GM19395 (cell line): ENCODE measurements at regions not wholly inside any gene's neighbourhood (a gene's known extent, or its start where the extent isn't known, plus 50 kb on each side); places are given as distances from the start of the nearest gene placed in this dataset.

Experiments used
- ATAC-seq: cut with Tn5 transposase; IDR thresholded peaks from one replicate; pipeline ENCODE4 v1.9.1; 2021; ENCODE audit warnings: mild to moderate bottlenecking, moderate library complexity; ENCODE audit not compliant: unreplicated experiment

DNA sequence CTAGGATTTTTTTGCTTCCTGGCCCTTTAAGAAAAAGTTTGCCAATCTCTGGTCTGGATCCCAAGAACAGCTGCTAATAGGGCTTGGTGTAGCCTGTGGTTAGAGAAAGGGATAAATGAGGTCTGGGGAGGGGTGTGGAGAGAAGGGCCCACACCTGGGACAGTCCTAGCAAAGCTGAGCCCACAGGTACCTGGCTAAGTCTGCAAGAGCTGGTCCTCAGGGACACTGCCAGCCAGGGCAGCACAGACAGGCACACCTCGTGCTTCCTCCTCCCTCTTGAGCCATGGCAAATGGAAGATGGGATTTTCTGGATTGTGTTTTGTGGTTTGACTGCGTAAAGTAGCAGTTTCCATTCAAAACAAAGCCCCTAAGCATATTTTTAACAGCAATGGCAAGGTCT, 217.5 kb downstream of the SOX9 start:
- ATAC-seq = no peak

DNA sequence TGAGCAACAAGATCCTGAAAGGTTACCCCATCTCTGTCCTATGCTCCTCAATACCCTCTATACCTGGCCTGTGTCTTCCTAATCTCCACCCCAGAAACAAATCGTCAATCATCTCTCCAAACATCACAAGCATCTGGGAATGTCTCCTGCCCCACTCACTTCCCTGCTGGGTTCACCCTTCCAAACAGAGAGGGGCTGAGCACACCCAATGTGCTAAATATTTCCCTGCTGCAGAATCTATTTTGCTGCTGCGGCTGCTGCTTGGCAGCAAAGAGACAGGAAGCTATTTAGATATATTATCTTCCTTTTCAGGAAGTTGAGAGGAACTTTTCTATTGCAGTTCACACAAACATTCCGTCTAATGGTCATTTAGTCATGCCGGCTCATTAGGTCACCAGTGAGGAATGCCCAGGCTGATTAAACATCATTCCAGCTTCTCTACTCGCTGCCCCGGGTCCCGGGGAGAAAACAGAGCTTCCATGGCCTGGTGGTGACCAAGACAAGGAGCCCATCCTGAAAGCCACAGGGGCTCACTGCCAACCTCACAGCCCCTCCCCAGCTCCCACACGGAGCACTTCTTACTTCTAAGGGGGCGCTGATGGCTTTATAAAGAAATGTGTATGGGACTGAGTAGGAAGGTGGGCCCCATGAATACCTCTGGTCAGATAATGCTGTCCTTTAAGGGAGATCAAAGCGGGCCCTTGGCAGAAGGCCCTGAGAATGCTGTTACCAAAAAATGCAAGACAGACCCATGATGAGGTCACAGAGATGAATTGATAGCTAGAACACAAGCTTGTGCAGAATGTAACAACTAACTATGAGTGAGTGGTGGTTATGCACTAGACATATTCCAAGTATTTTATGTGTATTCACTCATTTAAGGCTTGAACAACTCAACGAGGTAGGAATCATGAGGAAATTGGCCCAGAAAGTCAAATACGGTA, 218.3 kb downstream of the SOX9 start:
- no peak for ATAC-seq

DNA sequence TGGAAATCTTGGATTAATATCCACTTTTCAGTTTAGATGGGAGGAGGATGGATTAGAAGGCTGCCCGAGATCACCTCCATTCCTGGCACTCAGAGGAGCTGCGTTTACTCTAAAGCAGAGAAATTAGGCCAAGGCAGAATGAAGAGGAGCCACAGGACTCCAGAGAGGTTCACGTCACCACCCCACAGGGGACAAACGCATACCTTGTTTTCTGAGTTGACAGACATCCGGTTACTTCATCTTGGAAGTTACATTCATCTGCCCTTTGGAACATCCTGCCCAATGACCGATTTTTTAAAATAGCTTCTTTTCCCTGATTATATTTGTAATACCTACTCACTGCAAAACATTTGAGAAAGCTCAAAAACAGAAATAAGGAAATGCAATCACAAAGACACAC, 220.0 kb downstream of the SOX9 start:
- no peak for ATAC-seq

DNA sequence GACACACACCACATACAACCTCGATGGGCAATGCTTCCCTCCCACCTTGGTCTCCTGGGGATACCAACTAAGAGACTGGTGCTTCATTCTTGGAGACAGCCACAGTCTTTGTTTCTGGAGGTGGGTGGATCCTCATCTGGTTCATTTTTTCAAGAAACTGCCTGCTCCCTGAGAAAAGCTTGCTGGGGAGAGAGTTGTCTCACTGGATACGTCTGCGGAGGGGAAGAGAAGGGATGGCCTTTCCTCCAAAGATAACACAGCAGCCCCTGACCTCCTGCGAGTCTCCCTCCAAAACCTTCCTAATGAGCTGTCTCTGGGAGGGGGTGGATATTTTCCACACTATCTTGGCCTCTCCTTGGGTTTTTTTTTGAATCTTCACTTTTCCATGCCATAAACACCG, 221.2 kb downstream of the SOX9 start:
- no peak for ATAC-seq

DNA sequence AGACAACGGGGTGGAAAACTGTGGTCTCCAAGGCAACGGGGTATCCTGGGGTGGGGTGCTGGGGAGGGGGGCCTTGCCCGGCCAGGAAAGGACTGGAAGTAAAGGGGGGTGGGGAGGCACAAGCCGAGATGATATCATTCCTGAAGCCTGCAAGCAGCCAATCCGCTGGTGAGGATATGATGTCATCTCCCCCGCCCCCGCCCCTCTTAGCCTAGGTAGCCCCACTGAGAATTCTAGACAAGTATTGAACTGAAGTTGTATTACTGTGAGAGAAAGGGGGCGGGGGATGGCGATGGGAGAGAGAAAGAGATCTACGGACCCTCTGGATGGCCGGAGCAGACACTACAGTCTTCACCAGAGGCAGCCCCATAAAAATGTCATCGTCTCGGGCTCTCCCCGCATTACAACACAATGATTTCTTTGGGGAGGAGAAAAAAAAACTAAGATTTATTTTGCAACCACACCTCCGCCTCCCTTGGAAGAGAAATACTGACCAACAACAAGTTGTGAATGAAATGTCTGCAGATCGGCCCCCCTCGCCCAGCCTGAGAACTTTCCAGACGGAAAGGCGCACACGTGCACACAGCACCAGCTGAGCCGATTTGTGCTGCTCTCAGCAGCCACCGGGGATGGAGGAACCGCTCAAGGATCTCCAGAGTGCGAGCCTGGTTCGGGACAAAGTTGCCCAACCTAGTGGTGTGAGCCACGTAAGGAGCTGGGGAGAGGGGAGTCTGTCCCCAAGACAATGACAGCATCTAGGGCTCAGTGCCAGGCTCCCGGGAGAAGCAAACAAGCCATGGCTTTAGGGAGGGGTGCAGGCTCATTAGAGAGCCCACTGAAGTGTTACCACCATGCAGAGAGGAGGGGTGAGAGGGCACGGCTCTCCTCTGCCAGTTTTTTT, 222.1 kb downstream of the SOX9 start:
- ATAC-seq = no peak

DNA sequence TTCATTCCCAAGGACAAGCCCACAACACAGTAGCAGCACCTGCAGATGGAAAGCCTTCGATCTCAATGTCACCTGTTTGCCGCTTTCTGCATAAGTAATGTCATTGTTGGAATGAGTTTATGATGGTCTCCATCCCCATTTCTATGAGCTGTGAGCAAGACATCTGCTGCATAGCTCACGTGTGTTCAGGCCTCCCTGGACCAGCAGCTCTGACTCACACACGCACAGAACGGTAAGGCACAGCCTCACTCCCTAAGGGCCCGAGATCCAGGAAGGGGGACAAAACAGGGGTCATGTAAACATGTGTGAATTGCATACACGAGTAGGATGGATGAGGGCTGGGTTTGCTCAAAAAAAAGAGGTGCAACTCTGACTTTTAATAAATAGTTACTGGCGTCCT, 223.1 kb downstream of the SOX9 start:
- no peak for ATAC-seq

DNA sequence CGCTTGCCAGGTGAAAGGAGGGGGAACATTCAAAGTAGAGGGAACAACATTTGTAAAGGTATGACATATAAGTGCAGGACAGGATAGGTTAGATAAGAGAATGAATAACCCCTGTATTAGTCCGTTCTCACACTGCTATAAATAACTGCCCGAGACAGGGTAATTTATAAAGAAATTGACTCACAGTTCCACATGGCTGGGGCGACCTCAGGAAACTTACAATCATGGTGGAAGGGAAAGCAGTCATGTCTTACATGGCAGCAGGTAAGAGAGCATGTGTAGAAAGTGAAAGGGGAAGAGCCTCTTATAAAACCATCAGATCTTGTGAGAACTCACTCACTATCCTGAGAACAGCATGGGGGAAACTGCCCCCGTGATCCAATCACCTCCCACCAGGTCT, 223.8 kb downstream of the SOX9 start:
- no peak for ATAC-seq

DNA sequence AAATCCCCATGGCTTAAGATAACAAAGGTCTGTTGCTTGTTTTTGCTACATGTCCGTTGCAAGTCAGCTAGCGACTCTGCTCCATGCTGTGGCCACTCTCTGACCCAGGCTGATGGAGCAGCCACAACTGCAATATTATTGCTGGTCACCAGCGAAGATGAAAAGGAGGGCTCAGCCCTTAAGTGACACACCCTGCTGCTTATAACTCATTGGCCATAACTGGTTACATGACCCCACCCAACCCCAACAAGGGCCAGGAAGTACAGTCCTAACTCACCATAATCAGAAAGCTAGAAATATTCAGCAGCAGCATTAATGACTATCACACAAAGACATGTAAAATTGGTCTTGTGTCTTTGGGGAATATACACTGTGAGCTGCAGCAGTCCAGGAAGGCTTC, 224.3 kb downstream of the SOX9 start:
- ATAC-seq = no peak

DNA sequence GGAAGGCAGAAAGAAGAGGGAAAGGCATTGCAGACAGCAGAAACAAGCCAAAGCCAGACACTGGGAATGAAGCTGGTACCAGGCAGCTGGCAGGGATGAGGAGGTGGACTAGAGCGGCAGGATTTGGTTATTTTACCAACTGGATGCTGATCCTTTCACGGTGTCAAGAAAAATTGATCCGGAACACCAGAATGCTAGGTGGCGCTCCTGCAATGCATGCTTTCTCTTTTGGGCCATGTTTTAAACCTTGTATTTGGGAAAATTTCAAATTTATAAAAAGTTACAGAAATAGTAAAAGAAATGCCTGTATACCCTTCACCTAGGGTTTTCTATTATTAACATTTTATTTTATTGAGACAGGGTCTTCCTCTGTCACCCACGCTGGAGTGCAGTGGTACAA, 224.7 kb downstream of the SOX9 start:
- no peak for ATAC-seq

DNA sequence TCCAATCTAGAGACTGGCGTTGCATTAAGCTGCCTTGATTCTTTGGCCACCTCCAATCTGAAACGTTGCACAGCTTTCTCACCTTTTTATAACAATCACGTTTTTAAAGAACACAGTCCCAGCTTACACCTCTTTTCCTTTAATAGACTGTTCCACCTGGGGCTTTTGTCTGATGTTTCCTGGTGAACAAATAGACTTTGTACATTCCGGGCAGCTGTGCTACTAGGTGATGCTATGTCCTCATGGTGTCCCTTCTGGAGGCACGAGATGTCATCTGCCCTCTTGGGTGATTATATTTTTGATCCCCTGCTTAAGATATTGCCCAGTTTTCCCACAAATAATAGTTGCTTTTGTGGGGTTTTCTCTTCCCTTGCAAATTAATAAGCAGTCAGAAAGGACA, 225.5 kb downstream of the SOX9 start:
- ATAC-seq = no peak

DNA sequence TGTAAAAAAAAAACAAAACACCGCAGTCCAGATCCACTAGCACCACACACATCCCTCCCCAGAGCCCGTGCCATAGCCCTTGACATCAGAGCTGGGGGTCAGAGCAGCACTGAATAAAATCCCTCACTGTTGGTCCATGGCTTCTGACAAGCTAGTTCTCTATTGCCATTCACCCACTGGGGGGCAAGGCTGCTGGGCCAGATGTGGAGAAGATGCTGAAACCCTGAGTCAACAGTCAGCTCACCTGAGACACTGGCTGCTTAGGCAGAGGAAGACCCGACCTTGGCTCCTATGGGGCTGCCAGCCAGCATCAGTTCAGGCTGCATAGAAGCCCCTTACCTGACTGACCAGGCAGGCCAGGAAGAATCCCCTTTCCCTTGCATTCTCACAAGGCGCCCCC, 228.2 kb downstream of the SOX9 start:
- ATAC-seq = no peak

DNA sequence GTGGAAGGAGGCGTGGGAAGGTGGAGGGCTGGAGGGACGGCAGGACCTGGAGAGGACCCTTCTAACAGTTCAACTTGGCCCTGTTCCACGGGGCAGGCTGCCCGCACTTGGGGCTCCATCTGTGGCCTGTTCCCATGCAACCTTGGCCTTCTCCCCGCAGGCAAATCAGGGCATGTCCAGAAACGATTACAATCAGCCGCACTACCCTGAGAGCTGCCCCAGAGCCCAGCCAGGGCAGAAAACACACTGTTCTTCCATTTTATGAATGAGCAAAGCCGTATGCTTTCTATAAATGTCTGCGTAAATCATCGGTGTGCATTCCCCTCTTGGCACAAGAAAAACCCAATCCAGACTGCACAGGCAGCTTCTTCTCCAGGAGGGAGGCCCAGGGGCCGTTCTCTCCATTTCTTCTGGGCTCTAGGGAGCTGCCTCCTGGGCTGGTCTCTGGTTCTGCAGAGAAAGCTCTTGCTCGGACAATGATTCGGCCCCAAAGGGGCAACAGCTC, 228.7 kb downstream of the SOX9 start:
- ATAC-seq = no peak

DNA sequence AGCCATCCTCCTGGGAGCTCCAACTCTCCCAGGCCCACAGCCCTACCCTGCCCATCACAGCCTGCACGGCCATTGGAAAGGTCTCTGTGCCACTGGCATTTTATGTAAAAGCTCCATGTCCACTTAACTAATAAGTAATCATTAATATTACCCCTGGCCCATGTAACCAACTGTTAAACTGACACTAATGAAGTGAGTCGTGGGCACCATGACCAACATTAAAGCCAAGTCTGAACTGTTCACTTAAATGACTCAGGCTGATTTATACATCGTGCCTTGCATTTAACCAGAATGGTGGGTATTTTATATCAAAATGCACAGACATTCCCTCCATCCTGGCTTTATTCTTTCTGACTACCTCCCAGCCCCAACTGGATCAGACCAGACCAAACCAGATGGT, 229.3 kb downstream of the SOX9 start:
- no peak for ATAC-seq

DNA sequence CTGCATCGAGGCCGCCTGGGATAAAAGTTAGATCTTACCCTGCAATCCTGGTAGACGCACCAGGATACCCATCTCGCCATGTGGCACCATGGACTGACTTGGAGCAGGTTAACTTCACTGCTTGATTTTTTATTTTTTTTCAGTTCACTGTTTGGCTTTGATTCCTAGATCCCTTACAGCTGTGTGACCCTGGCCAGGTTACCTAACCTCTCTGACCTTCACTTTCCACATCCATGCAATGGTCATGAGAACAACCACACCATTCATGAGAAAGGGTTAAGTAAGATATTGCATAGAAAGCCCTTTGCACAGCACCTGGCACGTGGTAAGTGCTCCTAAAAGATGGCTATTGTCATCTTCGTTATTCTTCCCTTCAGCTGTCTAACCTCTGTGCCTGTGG, 230.5 kb downstream of the SOX9 start:
- ATAC-seq = no peak

DNA sequence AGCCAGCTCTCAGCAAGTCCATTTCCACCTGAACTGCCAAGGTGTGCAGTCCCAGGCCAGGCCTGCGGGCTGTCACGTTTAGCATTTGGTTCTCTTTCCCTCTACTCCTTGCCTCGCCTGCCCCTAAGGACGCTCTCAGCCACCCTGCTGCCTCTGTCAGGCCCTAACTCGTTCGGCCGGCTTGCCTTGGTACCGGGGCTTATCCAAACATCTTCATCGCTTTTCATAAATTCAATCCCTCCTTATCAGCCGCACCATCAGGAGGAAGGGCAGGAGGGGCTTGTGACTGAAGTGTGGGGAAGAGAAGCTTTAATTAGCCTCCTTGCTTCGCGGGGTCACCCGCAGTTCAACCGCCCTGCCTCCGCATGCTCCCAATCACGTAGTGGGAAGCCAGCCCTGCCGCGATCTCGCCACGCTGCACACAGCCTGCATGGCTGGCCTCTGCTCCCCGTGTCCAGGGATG, 231.1 kb downstream of the SOX9 start:
- ATAC-seq = no peak

DNA sequence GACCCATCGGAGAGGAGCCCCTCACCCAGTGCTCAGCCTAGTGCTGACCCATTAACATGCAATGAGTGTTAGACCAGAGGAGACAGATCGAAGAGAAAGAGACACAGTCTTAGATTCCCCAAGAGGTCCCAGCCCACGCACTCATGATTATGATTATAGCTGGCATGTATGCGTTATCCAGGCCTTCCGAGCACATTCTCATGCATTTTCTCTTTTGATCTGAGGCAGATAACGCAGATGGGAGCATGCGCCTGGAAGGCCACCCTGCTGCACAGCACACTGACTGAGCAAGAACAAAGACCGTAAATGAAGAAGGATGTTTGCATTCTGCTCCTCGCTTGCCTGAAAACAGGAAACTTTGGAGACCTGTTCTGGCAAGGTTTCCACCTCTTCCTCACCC, 232.7 kb downstream of the SOX9 start:
- no peak for ATAC-seq

DNA sequence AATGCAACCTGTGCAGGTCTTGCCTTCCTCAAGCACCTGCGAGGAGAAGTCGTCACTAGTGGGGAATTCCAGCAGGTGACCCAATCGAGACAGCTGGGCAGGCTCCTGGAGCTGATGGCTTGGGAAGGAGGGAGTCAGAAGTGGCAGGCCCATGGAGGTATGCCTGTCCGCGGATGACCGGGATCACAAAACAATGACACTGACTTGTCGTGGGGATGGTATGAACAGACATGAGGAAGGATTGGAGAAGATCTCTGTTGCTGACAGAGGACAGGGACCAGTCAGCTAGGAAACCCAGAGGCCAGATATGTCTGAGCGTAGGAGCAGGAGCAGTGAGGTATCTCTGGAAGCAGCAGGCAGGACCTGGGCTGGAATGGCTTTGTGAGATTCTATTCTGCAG, 233.3 kb downstream of the SOX9 start:
- ATAC-seq = no peak

DNA sequence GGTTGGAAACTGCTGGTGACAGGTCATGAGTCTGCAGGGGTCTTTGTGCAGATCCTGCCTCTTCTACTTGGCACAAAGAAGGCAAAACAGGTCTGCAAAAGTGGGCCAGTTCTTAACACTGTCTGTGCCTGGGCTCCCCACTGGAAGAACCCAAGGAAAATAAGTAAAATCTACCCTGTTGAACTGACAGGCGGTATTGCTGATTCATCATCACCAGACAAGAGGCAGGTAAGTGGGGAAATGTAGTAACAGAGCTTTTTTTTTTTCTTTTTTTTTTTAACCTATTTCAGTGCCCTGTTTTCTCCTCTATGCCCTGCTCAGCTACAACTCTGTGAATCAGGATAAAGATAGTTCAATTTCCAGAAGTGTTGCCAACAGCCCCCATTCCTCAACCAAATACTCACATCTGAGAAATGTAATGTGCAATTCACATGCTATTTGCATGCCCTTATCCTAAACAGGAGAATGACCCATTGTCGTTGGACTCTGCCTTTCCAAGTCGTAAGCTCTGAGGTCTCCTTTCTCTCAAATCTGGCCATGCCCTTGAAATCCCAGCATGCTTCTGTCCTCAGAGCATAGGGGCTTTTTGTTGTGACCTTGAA, 237.0 kb downstream of the SOX9 start:
- no peak for ATAC-seq

DNA sequence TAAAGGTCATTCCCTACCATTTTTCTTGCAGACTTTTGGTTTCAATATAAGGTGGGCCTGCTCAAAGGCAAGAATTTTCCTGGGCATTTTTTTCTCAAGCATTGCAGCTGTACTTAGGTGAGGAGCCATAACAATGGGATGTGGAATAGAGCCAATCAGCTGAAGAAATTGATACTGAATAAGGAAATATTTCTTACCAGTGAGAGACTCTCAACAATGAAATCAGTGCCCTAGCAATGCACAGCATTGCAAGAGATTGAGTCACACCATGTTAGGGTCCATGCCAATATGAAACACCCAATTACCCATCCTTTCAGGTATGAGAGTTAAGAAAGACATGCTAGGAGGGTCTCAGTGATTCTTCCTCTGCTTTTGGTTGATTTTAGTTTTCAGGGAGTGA, 237.6 kb downstream of the SOX9 start:
- no peak for ATAC-seq

DNA sequence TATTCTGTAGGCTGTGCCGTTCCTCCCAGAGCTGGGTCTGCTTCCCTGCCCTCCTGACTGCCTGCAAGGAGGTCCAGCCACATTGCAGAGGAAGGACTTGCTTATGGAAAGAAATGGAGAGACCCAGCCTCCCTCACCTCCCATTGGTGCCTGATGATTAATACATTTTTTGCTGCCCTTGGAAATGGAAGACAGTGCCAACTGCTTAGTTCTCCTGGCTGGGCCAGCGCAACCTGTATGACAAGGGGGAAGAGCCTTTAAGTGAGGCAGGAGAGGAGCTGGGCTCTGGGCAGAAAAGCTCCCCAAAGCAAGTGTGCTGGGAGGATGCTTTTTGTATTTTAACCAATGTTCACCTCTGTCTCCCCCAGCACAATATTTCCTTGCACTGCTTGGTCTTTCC, 238.5 kb downstream of the SOX9 start:
- ATAC-seq = no peak

DNA sequence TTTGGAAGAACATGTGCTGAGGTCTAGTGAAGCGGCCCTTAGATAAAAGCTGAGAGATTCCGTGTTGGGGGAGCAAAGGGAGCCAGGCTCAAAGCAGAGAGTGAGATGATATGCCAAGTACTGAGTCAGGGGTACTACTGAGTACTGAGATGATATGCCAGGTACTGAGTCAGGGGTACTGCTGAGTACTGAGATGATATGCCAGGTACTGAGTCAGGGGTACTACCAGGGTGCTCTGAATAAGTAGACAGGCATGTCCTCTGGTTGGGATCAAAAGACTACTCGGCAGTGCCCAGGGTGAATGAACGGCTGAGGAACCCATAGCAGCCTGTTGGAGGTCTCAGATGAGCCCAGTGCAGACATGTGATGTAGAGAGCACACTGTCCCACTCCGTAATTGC, 239.0 kb downstream of the SOX9 start:
- ATAC-seq = no peak
